ENCODE measurements at regions not wholly inside any gene's neighbourhood (a gene's known extent, or its start where the extent isn't known, plus 50 kb on each side); places are given as distances from the start of the nearest gene placed in this dataset.
"Not testable (repeated sequence)": the region's sequence is repeated elsewhere in the genome, so short reads cannot be mapped to it uniquely, and the experiment has no call there.

DNA sequence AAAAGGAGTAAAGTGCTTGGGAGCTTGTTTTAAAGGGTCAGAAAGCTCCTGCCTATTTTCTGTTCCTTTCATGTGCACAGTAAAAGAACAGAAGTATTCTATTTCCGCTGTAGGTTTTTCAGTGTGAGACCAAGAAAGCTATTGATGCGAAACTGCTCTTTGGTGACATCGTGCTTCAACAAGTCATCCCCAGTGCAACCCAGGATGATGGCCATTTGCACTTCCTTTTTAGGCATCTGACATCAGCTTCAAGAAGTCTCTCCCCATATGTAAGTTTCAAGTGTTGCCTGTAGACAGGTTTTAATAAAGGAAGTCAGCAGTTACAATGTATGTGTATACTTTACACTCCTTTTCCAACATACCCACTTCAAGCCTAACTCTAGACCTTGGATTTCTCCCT, 131.6 kb downstream of the RFX6 start:
- ChIA-PET CTCF (no interaction called here), POLR2A (no interaction called here)
- Histone ChIP-seq H3K27ac (ENCODE audit: low read depth in 1 of 2, low read length in 2 of 2) (no peak overlapping the region), H3K9me3 (ENCODE audit: control insufficient read depth in 1 of 2, insufficient read depth in 1 of 2, low read length in 2 of 2) (no peaks in the 10 kb centered on the region), H3K4me3 (ENCODE audit: low read length) (no peak overlapping the region), H3K4me1 (ENCODE audit: insufficient read depth, low read length) (no peaks in the 10 kb centered on the region), H3K27me3 (ENCODE audit: control insufficient read depth in 1 of 2, insufficient read depth in 2 of 2, low read length in 2 of 2) (no peaks in the 10 kb centered on the region), H3K36me3 (ENCODE audit: insufficient read depth, low read length) (no peaks in the 10 kb centered on the region)
- no peak overlapping the region for H3K4me3 Mint-ChIP-seq
- H3K36me3 Mint-ChIP-seq (ENCODE audit: low read depth): no peaks in the 10 kb centered on the region
- DNase-seq (no peak), ATAC-seq (ENCODE audit: poor library complexity) (no peak)
- H3K4me1 Mint-ChIP-seq (ENCODE audit: low read depth): no peaks in the 10 kb centered on the region
- TF ChIP-seq, protein P1, sequence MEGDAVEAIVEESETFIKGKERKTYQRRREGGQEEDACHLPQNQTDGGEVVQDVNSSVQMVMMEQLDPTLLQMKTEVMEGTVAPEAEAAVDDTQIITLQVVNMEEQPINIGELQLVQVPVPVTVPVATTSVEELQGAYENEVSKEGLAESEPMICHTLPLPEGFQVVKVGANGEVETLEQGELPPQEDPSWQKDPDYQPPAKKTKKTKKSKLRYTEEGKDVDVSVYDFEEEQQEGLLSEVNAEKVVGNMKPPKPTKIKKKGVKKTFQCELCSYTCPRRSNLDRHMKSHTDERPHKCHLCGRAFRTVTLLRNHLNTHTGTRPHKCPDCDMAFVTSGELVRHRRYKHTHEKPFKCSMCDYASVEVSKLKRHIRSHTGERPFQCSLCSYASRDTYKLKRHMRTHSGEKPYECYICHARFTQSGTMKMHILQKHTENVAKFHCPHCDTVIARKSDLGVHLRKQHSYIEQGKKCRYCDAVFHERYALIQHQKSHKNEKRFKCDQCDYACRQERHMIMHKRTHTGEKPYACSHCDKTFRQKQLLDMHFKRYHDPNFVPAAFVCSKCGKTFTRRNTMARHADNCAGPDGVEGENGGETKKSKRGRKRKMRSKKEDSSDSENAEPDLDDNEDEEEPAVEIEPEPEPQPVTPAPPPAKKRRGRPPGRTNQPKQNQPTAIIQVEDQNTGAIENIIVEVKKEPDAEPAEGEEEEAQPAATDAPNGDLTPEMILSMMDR (IDR thresholded peaks at IDR 0.05): no peak
- peaks cover 4% of the 10 kb centered on the region for H3K27me3 Mint-ChIP-seq
- intact Hi-C loops (cut with DNase I, micrococcal nuclease): no loop called here
- H3K27ac Mint-ChIP-seq: no peak overlapping the region
- H3K9me3 Mint-ChIP-seq: peaks cover 3% of the 10 kb centered on the region

DNA sequence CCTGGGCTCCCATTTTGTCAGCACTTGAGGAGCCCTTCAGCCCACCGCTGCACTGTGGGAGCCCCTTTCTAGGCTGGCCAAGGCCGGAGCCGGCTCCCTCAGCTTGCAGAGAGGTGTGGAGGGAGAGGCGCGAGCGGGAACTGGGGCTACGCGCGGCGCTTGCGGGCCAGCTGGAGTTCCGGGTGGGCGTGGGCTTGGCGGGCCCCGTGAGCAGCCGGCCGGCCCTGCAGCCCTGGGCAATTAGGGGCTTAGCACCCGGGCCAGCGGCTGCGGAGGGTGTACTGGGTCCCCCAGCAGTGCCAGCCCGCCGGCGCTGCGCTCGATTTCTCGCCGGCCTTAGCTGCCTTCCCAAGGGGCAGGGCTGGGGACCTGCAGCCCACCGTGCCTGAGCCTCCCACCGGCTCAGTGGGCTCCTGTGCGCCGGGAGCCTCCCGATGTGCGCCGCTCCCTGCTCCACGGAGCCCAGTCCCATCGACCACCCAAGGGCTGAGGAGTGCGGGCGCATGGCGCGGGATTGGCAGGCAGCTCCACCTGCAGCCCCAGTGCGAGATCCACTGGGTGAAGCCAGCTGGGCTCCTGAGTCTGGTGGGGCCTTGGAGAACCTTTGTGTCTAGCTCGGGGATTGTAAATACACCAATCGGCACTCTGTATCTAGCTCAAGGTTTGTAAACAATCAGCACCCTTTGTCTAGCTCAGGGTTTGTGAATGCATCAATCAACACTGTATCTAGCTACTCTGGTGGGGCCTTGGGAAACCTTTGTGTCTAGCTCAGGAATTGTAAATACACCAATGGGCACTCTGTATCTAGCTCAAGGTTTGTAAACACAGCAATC, 137.8 kb downstream of the RFX6 start:
- ATAC-seq (ENCODE audit: poor library complexity): not testable (repeated sequence)

DNA sequence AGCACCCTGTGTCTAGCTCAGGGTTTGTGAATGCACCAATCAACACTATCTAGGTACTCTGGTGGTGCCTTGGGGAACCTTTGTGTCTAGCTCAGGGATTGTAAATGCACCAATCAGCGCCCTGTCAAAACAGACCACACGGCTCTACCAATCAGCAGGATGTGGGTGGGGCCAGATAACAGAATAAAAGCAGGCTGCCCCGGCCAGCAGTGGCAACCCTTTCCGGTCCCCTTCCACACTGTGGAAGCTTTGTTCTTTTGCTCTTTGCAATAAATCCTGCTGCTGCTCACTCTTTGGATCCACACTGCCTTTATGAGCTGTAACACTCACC, 138.4 kb downstream of the RFX6 start:
- not testable (repeated sequence) for H3K4me1 Mint-ChIP-seq (ENCODE audit: low read depth); H3K9me3 ChIP-seq (ENCODE audit: control insufficient read depth in 1 of 2, insufficient read depth in 1 of 2, low read length in 2 of 2); DNase-seq

More for the DNA sequence above, 137.8 kb downstream of the RFX6 start:
- H3K36me3 Mint-ChIP-seq (ENCODE audit: low read depth); H3K36me3 ChIP-seq (ENCODE audit: insufficient read depth, low read length); H3K27ac ChIP-seq (ENCODE audit: low read depth in 1 of 2, low read length in 2 of 2); H3K27ac Mint-ChIP-seq; H3K9me3 ChIP-seq (ENCODE audit: control insufficient read depth in 1 of 2, insufficient read depth in 1 of 2, low read length in 2 of 2); DNase-seq; H3K4me1 Mint-ChIP-seq (ENCODE audit: low read depth); intact Hi-C loops (cut with DNase I, micrococcal nuclease); POLR2A ChIA-PET; H3K27me3 Mint-ChIP-seq; H3K4me1 ChIP-seq (ENCODE audit: insufficient read depth, low read length); H3K4me3 ChIP-seq (ENCODE audit: low read length); H3K4me3 Mint-ChIP-seq; H3K9me3 Mint-ChIP-seq; CTCF ChIA-PET; H3K27me3 ChIP-seq (ENCODE audit: control insufficient read depth in 1 of 2, insufficient read depth in 2 of 2, low read length in 2 of 2): not testable (repeated sequence)

DNA sequence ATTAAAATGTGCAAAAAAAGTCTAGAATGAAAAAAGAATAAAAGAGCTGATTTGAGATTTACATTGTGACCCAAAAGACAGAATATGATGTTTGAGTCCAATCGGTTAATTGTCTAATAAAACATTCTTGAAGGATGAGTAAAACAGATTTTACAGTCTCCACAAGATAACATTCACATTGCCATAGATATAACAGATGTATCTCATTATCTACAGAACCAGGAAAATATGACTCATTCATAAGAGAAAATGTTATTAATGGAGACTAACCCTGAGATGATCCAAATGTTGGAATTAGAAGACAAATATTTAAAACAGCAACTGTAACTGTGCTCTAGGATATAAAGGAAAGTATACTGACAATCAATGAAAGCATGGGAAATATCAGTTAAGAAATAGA, 141.7 kb downstream of the RFX6 start:
- ChIA-PET POLR2A (no interaction called here), CTCF (no interaction called here)
- no peaks in the 10 kb centered on the region for H3K4me1 ChIP-seq (ENCODE audit: insufficient read depth, low read length)
- DNase-seq: no peak
- H3K36me3 ChIP-seq (ENCODE audit: insufficient read depth, low read length): no peaks in the 10 kb centered on the region
- ATAC-seq (ENCODE audit: poor library complexity): no peak
- no peak overlapping the region for H3K27ac ChIP-seq (ENCODE audit: low read depth in 1 of 2, low read length in 2 of 2)
- no peak overlapping the region for H3K4me3 Mint-ChIP-seq
- no peaks in the 10 kb centered on the region for H3K4me1 Mint-ChIP-seq (ENCODE audit: low read depth)
- intact Hi-C loops (cut with DNase I, micrococcal nuclease): no loop called here
- TF ChIP-seq, protein P1 (IDR thresholded peaks at IDR 0.05): no peak
- H3K27me3 Mint-ChIP-seq: no peaks in the 10 kb centered on the region
- peaks cover 5% of the 10 kb centered on the region for H3K9me3 Mint-ChIP-seq
- no peak overlapping the region for H3K4me3 ChIP-seq (ENCODE audit: low read length)
- H3K27ac Mint-ChIP-seq: no peak overlapping the region
- H3K27me3 ChIP-seq (ENCODE audit: control insufficient read depth in 1 of 2, insufficient read depth in 2 of 2, low read length in 2 of 2): no peaks in the 10 kb centered on the region
- no peaks in the 10 kb centered on the region for H3K36me3 Mint-ChIP-seq (ENCODE audit: low read depth)
- H3K9me3 ChIP-seq (ENCODE audit: control insufficient read depth in 1 of 2, insufficient read depth in 1 of 2, low read length in 2 of 2): no peaks in the 10 kb centered on the region

More for the DNA sequence above, 138.4 kb downstream of the RFX6 start:
- H3K27me3 ChIP-seq (ENCODE audit: control insufficient read depth in 1 of 2, insufficient read depth in 2 of 2, low read length in 2 of 2); H3K27ac Mint-ChIP-seq; H3K4me1 ChIP-seq (ENCODE audit: insufficient read depth, low read length); CTCF ChIA-PET; H3K27ac ChIP-seq (ENCODE audit: low read depth in 1 of 2, low read length in 2 of 2); ATAC-seq (ENCODE audit: poor library complexity); POLR2A ChIA-PET; H3K4me3 Mint-ChIP-seq; H3K36me3 Mint-ChIP-seq (ENCODE audit: low read depth); H3K4me3 ChIP-seq (ENCODE audit: low read length); intact Hi-C loops (cut with DNase I, micrococcal nuclease); H3K9me3 Mint-ChIP-seq; H3K27me3 Mint-ChIP-seq; H3K36me3 ChIP-seq (ENCODE audit: insufficient read depth, low read length): not testable (repeated sequence)
